ENCODE measurements at regions not wholly inside any gene's neighbourhood (a gene's known extent, or its start where the extent isn't known, plus 50 kb on each side); places are given as distances from the start of the nearest gene placed in this dataset.

- H3K4me1 ChIP-seq = peaks cover 32 to 72% (median 49%) of the 10 kb centered on the region in 10 experiments
- peak overlapping the region; percentile 66 to 93 (median 75) for H3K4me2 ChIP-seq
- TF ChIP-seq Cebpa-rat (IDR thresholded peaks at IDR 0.05) = no peak
Measured at GRCh38 chr2:128490321-128490720, 171.7 kb upstream of the HS6ST1 start.

GRCh38 chr2:128490881-128491691 lies 172.4 kb upstream of the HS6ST1 start:
- peaks cover 0 to 9% (median 0%) of the 10 kb centered on the region in 11 experiments; a peak in 3 of 22 replicates for H3K36me3 ChIP-seq

More at GRCh38 chr2:128490321-128490720, 171.7 kb upstream of the HS6ST1 start:
- H3K9ac ChIP-seq = peak overlapping the region in 2 of 11 experiments; percentile 20; a peak in 1 of 22 replicates
- no peaks in the 10 kb centered on the region for H3K27me3 ChIP-seq
- H3K4me3 ChIP-seq = peak overlapping the region in 1 of 10 experiments; percentile 8; a peak in 1 of 20 replicates
- H3K9me3 ChIP-seq (replicated peaks in 1 of 11) = peaks cover 0 to 18% (median 11%) of the 10 kb centered on the region in 11 experiments; a peak in 13 of 22 replicates
- peak overlapping the region in 3 of 11 experiments; percentile 30 to 42 (median 31); a peak in 5 of 22 replicates for H3K27ac ChIP-seq
- H3K36me3 ChIP-seq = peaks cover 0 to 14% (median 0%) of the 10 kb centered on the region in 11 experiments; a peak in 3 of 22 replicates
- no peaks in the 10 kb centered on the region for H4K20me1 ChIP-seq

GRCh38 chr2:128491692-128492244 lies 173.1 kb upstream of the HS6ST1 start:
- TF ChIP-seq Cebpa-rat (IDR thresholded peaks at IDR 0.05) = no peak
- Histone ChIP-seq H3K9ac (no peak overlapping the region; a peak in 1 of 22 replicates), H3K27me3 (no peaks in the 10 kb centered on the region), H3K27ac (no peak overlapping the region), H3K9me3 (replicated peaks in 1 of 11) (peaks cover 0 to 18% (median 11%) of the 10 kb centered on the region in 11 experiments; a peak in 13 of 22 replicates), H3K4me2 (peak overlapping the region in 10 of 11 experiments; percentile 66 to 93 (median 76); a peak in 14 of 22 replicates), H3K4me1 (peaks cover 32 to 74% (median 49%) of the 10 kb centered on the region in 10 experiments), H3K4me3 (no peak overlapping the region), H3K36me3 (peaks cover 0 to 9% (median 0%) of the 10 kb centered on the region in 11 experiments; a peak in 3 of 22 replicates), H4K20me1 (no peaks in the 10 kb centered on the region)

More at GRCh38 chr2:128490881-128491691, 172.4 kb upstream of the HS6ST1 start:
- Histone ChIP-seq H4K20me1 (no peaks in the 10 kb centered on the region), H3K4me2 (peak overlapping the region; percentile 66 to 93 (median 75)), H3K4me1 (peaks cover 32 to 72% (median 49%) of the 10 kb centered on the region in 10 experiments), H3K27ac (peak overlapping the region in 2 of 11 experiments; percentile 30 to 42; a peak in 2 of 22 replicates), H3K4me3 (no peak overlapping the region; a peak in 1 of 20 replicates), H3K9me3 (replicated peaks in 1 of 11) (peaks cover 0 to 18% (median 11%) of the 10 kb centered on the region in 11 experiments; a peak in 13 of 22 replicates), H3K27me3 (no peaks in the 10 kb centered on the region), H3K9ac (peak overlapping the region in 1 of 11 experiments; percentile 20; a peak in 1 of 22 replicates)
- TF ChIP-seq Cebpa-rat (IDR thresholded peaks at IDR 0.05) = no peak

DNA sequence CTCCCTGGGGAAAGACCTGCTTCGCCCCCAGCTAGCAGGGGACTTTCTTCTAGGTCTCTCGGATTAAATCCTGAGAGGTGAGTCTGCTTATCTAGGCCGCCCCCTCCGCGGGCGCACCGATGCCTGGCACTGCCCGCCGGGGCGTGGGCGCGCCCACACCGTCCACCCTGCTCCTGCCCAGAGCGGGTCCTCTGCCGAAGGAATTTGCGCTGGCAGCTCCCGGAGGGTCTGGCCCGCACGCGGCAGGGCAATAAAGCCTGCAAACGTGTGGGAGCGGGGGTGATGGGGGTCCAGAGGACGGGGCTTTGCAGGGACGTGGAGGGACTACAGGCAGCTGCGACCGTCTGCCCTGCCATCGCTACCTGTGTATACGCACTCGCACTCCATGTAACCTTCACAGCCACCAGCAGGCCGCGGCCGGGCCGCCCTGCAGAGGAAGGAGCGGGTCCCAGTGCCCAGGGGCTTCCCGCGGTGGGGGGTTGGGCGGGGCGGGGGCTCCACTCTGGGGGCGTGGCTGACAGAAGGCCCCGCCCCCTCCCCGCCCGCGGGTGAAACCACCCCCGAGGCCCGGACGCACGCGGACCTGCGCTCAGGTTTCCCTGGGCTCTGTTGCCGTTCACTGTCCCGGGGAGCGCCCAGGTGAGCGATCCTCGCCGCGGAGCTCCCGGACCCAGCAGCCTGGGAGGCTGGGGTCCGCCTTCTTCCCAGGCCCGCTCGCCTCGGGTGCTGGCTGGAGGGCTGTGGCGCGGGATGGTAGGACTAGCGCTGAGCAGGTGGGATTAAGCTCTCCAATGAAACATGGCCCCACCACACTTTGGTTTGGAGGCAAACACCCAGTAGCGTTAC lies 174.5 kb upstream of the HS6ST1 start:
- H3K9ac ChIP-seq = no peak overlapping the region
- H3K27ac ChIP-seq = no peak overlapping the region
- peaks cover 0 to 9% (median 0%) of the 10 kb centered on the region in 11 experiments; a peak in 3 of 22 replicates for H3K36me3 ChIP-seq
- no peak overlapping the region for H3K4me3 ChIP-seq
- no peak overlapping the region; a peak in 1 of 22 replicates for H3K4me2 ChIP-seq
- TF ChIP-seq Cebpa-rat (IDR thresholded peaks at IDR 0.05) = no peak
- H3K27me3 ChIP-seq = no peaks in the 10 kb centered on the region
- peaks cover 0 to 18% (median 11%) of the 10 kb centered on the region in 11 experiments; a peak in 13 of 22 replicates for H3K9me3 ChIP-seq (replicated peaks in 1 of 11)
- H4K20me1 ChIP-seq = peaks cover 0 to 5% (median 0%) of the 10 kb centered on the region in 11 experiments; a peak in 1 of 22 replicates
- H3K4me1 ChIP-seq = peaks cover 32 to 66% (median 47%) of the 10 kb centered on the region in 10 experiments

DNA sequence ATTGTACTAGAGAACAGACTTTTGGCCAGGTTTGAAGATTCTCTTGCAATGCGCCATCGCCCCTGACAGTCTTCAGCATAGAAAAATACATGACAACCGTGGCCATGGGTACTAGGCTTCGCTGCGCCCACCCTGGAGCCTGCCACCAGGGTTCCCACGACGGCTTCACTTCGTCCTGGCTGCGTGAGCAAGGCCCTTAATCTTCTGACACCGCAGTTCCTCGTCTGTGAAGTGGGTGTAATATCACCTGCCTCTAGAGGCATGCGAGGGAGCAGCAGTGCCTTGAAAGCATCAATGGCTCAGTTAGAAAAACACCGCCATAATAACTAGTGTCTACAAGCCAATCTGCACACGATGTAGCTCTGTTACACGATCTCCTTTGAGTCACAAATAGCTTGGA lies 175.2 kb upstream of the HS6ST1 start:
- H3K36me3 ChIP-seq = peaks cover 0 to 9% (median 0%) of the 10 kb centered on the region in 11 experiments; a peak in 3 of 22 replicates
- peaks cover 0 to 18% (median 11%) of the 10 kb centered on the region in 11 experiments; a peak in 13 of 22 replicates for H3K9me3 ChIP-seq (replicated peaks in 1 of 11)
- peaks cover 0 to 7% (median 0%) of the 10 kb centered on the region in 11 experiments; a peak in 1 of 22 replicates for H4K20me1 ChIP-seq
- peaks cover 32 to 69% (median 49%) of the 10 kb centered on the region in 10 experiments for H3K4me1 ChIP-seq
- no peak overlapping the region for H3K9ac ChIP-seq
- peak overlapping the region in 6 of 11 experiments; percentile 43 to 71 (median 54); a peak in 4 of 22 replicates for H3K4me2 ChIP-seq
- no peaks in the 10 kb centered on the region for H3K27me3 ChIP-seq
- H3K4me3 ChIP-seq = no peak overlapping the region
- no peak overlapping the region for H3K27ac ChIP-seq
- TF ChIP-seq Cebpa-rat (IDR thresholded peaks at IDR 0.05) = no peak

GRCh38 chr2:128494307-128494639 lies 175.6 kb upstream of the HS6ST1 start:
- Histone ChIP-seq H3K27me3 (no peaks in the 10 kb centered on the region), H3K9ac (no peak overlapping the region), H3K4me1 (peaks cover 30 to 69% (median 50%) of the 10 kb centered on the region in 10 experiments)

GRCh38 chr2:128494640-128495321 lies 176.1 kb upstream of the HS6ST1 start:
- H3K9ac ChIP-seq = no peak overlapping the region
- peak overlapping the region in 10 of 11 experiments; percentile 15 to 71 (median 44); a peak in 18 of 22 replicates for H3K4me2 ChIP-seq
- no peak overlapping the region for H3K27ac ChIP-seq
- peaks cover 29 to 69% (median 50%) of the 10 kb centered on the region in 10 experiments for H3K4me1 ChIP-seq
- H3K9me3 ChIP-seq (replicated peaks in 1 of 11) = peaks cover 0 to 18% (median 11%) of the 10 kb centered on the region in 11 experiments; a peak in 13 of 22 replicates
- H3K4me3 ChIP-seq = no peak overlapping the region
- peaks cover 0 to 12% (median 0%) of the 10 kb centered on the region in 11 experiments; a peak in 2 of 22 replicates for H4K20me1 ChIP-seq
- TF ChIP-seq Cebpa-rat (IDR thresholded peaks at IDR 0.05) = no peak
- H3K36me3 ChIP-seq = peaks cover 0 to 9% (median 0%) of the 10 kb centered on the region in 11 experiments; a peak in 3 of 22 replicates
- H3K27me3 ChIP-seq = no peaks in the 10 kb centered on the region

More at GRCh38 chr2:128494307-128494639, 175.6 kb upstream of the HS6ST1 start:
- TF ChIP-seq Cebpa-rat (IDR thresholded peaks at IDR 0.05) = no peak
- no peak overlapping the region for H3K4me3 ChIP-seq
- H3K9me3 ChIP-seq (replicated peaks in 1 of 11) = peaks cover 0 to 18% (median 11%) of the 10 kb centered on the region in 11 experiments; a peak in 13 of 22 replicates
- H3K36me3 ChIP-seq = peaks cover 0 to 9% (median 0%) of the 10 kb centered on the region in 11 experiments; a peak in 3 of 22 replicates
- peak overlapping the region in 9 of 11 experiments; percentile 28 to 71 (median 46); a peak in 14 of 22 replicates for H3K4me2 ChIP-seq
- no peak overlapping the region for H3K27ac ChIP-seq
- H4K20me1 ChIP-seq = peaks cover 0 to 7% (median 0%) of the 10 kb centered on the region in 11 experiments; a peak in 2 of 22 replicates

Data from BLaER1 treated with 17β-estradiol and CSF1 and Interleukin-3, amounts not matched to agents 10 nM and 100 nM (cell line).